Activated naive CD4-positive, alpha-beta T cell treated with anti-CD3 and anti-CD28 coated beads, Interleukin-2, amount 10 ng/mL, durations not matched to agents 7 days and 5 days (primary cell): ENCODE measurements at regions not wholly inside any gene's neighbourhood (a gene's known extent, or its start where the extent isn't known, plus 50 kb on each side); places are given as distances from the start of the nearest gene placed in this dataset.

Experiments used
- CTCF ChIA-PET: fragments of 350-600 bp; sonication (Branson Sonifier 250); formaldehyde crosslinking; loops from one replicate; lab custom pipeline; 2021; ENCODE audit warnings: antibody characterized with exemption; lab: Charles Lee
- DNase-seq: peaks from one replicate; pipeline ENCODE4 v3.0.0-alpha.2; 2020
- H3K27ac Mint-ChIP-seq: one replicate; pipeline ENCODE4 v1.8.0; 2021; ENCODE audit warnings: mild to moderate bottlenecking, moderate library complexity, mixed read lengths
- H3K27me3 Mint-ChIP-seq: one replicate; pipeline ENCODE4 v1.8.0; 2021; ENCODE audit warnings: mild to moderate bottlenecking, mixed read lengths
- H3K36me3 Mint-ChIP-seq: one replicate; pipeline ENCODE4 v1.8.0; 2021; ENCODE audit warnings: mixed read lengths
- H3K4me1 Mint-ChIP-seq: one replicate; pipeline ENCODE4 v1.8.0; 2021; ENCODE audit warnings: mixed read lengths
- H3K4me3 Mint-ChIP-seq: one replicate; pipeline ENCODE4 v1.8.0; 2021; ENCODE audit warnings: mild to moderate bottlenecking, moderate library complexity, mixed read lengths
- H3K9me3 Mint-ChIP-seq: one replicate; pipeline ENCODE4 v1.8.0; 2021; ENCODE audit warnings: mixed read lengths

- H3K36me3 Mint-ChIP-seq, result no peaks in the 10 kb centered on the region
- DNase-seq, result no peak
- H3K27ac Mint-ChIP-seq, result no peak overlapping the region
- H3K4me3 Mint-ChIP-seq, result no peak overlapping the region
- H3K27me3 Mint-ChIP-seq, result no peaks in the 10 kb centered on the region
- H3K4me1 Mint-ChIP-seq, result no peaks in the 10 kb centered on the region
- H3K9me3 Mint-ChIP-seq, result no peaks in the 10 kb centered on the region
- CTCF ChIA-PET, result no interaction called here
Measured at GRCh38 chr7:46163246-46163645, 242.2 kb upstream of the IGFBP3 start.

GRCh38 chr7:46162609-46163008, 241.5 kb upstream of the IGFBP3 start:
- Mint-ChIP-seq H3K4me3 (no peak overlapping the region), H3K4me1 (no peaks in the 10 kb centered on the region), H3K27me3 (no peaks in the 10 kb centered on the region), H3K9me3 (no peaks in the 10 kb centered on the region), H3K27ac (no peak overlapping the region), H3K36me3 (no peaks in the 10 kb centered on the region)
- DNase-seq, result no peak
- CTCF ChIA-PET, result no interaction called here

- Mint-ChIP-seq H3K27ac (no peak overlapping the region), H3K36me3 (no peaks in the 10 kb centered on the region), H3K4me3 (no peak overlapping the region), H3K4me1 (no peaks in the 10 kb centered on the region), H3K27me3 (no peaks in the 10 kb centered on the region), H3K9me3 (no peaks in the 10 kb centered on the region)
- CTCF ChIA-PET, result no interaction called here
- DNase-seq, result no peak
Measured at GRCh38 chr7:46160861-46161260, 239.8 kb upstream of the IGFBP3 start.

GRCh38 chr7:46157931-46158330, 236.9 kb upstream of the IGFBP3 start:
- Mint-ChIP-seq H3K4me1 (no peaks in the 10 kb centered on the region), H3K27ac (no peak overlapping the region), H3K36me3 (no peaks in the 10 kb centered on the region), H3K4me3 (no peak overlapping the region), H3K9me3 (no peaks in the 10 kb centered on the region), H3K27me3 (no peaks in the 10 kb centered on the region)
- DNase-seq, result no peak
- CTCF ChIA-PET, result no interaction called here

- no peaks in the 10 kb centered on the region for H3K4me1 Mint-ChIP-seq
- CTCF ChIA-PET, result no interaction called here
- no peak for DNase-seq
- no peak overlapping the region for H3K4me3 Mint-ChIP-seq
- no peaks in the 10 kb centered on the region for H3K27me3 Mint-ChIP-seq
- no peaks in the 10 kb centered on the region for H3K9me3 Mint-ChIP-seq
- no peak overlapping the region for H3K27ac Mint-ChIP-seq
- H3K36me3 Mint-ChIP-seq, result no peaks in the 10 kb centered on the region
Measured at GRCh38 chr7:46157404-46157803, 236.3 kb upstream of the IGFBP3 start.

GRCh38 chr7:46156853-46157252, 235.8 kb upstream of the IGFBP3 start:
- no peak overlapping the region for H3K4me3 Mint-ChIP-seq
- no peaks in the 10 kb centered on the region for H3K9me3 Mint-ChIP-seq
- no peaks in the 10 kb centered on the region for H3K27me3 Mint-ChIP-seq
- CTCF ChIA-PET, result no interaction called here
- no peaks in the 10 kb centered on the region for H3K4me1 Mint-ChIP-seq
- H3K27ac Mint-ChIP-seq, result no peak overlapping the region
- DNase-seq, result no peak
- H3K36me3 Mint-ChIP-seq, result no peaks in the 10 kb centered on the region

GRCh38 chr7:46156086-46156485, 235.0 kb upstream of the IGFBP3 start:
- Mint-ChIP-seq H3K36me3 (no peaks in the 10 kb centered on the region), H3K9me3 (no peaks in the 10 kb centered on the region), H3K4me1 (no peaks in the 10 kb centered on the region), H3K4me3 (no peak overlapping the region), H3K27me3 (no peaks in the 10 kb centered on the region), H3K27ac (no peak overlapping the region)
- CTCF ChIA-PET, result interaction anchor here (1.3 kb wide), 1 partner anchor 233 kb away, joined by 3 read pairs; no protein-coding TSS in a partner anchor
- no peak for DNase-seq

- H3K4me3 Mint-ChIP-seq, result no peak overlapping the region
- no peak overlapping the region for H3K27ac Mint-ChIP-seq
- H3K27me3 Mint-ChIP-seq, result no peaks in the 10 kb centered on the region
- no peak for DNase-seq
- H3K9me3 Mint-ChIP-seq, result no peaks in the 10 kb centered on the region
- no peaks in the 10 kb centered on the region for H3K36me3 Mint-ChIP-seq
- H3K4me1 Mint-ChIP-seq, result no peaks in the 10 kb centered on the region
- CTCF ChIA-PET, result interaction anchor here (1.3 kb wide), 1 partner anchor 232 kb away, joined by 3 read pairs; no protein-coding TSS in a partner anchor
Measured at GRCh38 chr7:46155367-46155766, 234.3 kb upstream of the IGFBP3 start.

- CTCF ChIA-PET, result no interaction called here
- H3K4me3 Mint-ChIP-seq, result no peak overlapping the region
- DNase-seq, result no peak
Measured at GRCh38 chr7:46153951-46154787, 233.1 kb upstream of the IGFBP3 start.

GRCh38 chr7:46153583-46153950, 232.5 kb upstream of the IGFBP3 start:
- no peak overlapping the region for H3K4me3 Mint-ChIP-seq
- no peaks in the 10 kb centered on the region for H3K9me3 Mint-ChIP-seq
- no peaks in the 10 kb centered on the region for H3K36me3 Mint-ChIP-seq
- CTCF ChIA-PET, result no interaction called here
- H3K27ac Mint-ChIP-seq, result no peak overlapping the region
- no peak for DNase-seq
- no peaks in the 10 kb centered on the region for H3K27me3 Mint-ChIP-seq
- H3K4me1 Mint-ChIP-seq, result no peaks in the 10 kb centered on the region

More at GRCh38 chr7:46153951-46154787, 233.1 kb upstream of the IGFBP3 start:
- Mint-ChIP-seq H3K36me3 (no peaks in the 10 kb centered on the region), H3K27me3 (no peaks in the 10 kb centered on the region), H3K4me1 (no peaks in the 10 kb centered on the region), H3K9me3 (no peaks in the 10 kb centered on the region), H3K27ac (no peak overlapping the region)

- no peaks in the 10 kb centered on the region for H3K36me3 Mint-ChIP-seq
- H3K27me3 Mint-ChIP-seq, result no peaks in the 10 kb centered on the region
- no peak overlapping the region for H3K4me3 Mint-ChIP-seq
- no peak for DNase-seq
- no peaks in the 10 kb centered on the region for H3K4me1 Mint-ChIP-seq
- no peak overlapping the region for H3K27ac Mint-ChIP-seq
- CTCF ChIA-PET, result no interaction called here
- no peaks in the 10 kb centered on the region for H3K9me3 Mint-ChIP-seq
Measured at GRCh38 chr7:46152696-46153095, 231.6 kb upstream of the IGFBP3 start.

- H3K9me3 Mint-ChIP-seq, result no peaks in the 10 kb centered on the region
- H3K27ac Mint-ChIP-seq, result no peak overlapping the region
- no peak for DNase-seq
- CTCF ChIA-PET, result no interaction called here
- no peaks in the 10 kb centered on the region for H3K4me1 Mint-ChIP-seq
- no peaks in the 10 kb centered on the region for H3K27me3 Mint-ChIP-seq
- H3K4me3 Mint-ChIP-seq, result no peak overlapping the region
- H3K36me3 Mint-ChIP-seq, result no peaks in the 10 kb centered on the region
Measured at GRCh38 chr7:46150721-46151120, 229.6 kb upstream of the IGFBP3 start.

GRCh38 chr7:46150202-46150601, 229.1 kb upstream of the IGFBP3 start:
- CTCF ChIA-PET, result no interaction called here
- no peaks in the 10 kb centered on the region for H3K9me3 Mint-ChIP-seq

GRCh38 chr7:46147871-46148270, 226.8 kb upstream of the IGFBP3 start:
- Mint-ChIP-seq H3K9me3 (no peaks in the 10 kb centered on the region), H3K4me1 (no peaks in the 10 kb centered on the region), H3K4me3 (no peak overlapping the region), H3K27me3 (no peaks in the 10 kb centered on the region), H3K27ac (no peak overlapping the region), H3K36me3 (no peaks in the 10 kb centered on the region)
- CTCF ChIA-PET, result no interaction called here
- DNase-seq, result no peak

More at GRCh38 chr7:46150202-46150601, 229.1 kb upstream of the IGFBP3 start:
- no peaks in the 10 kb centered on the region for H3K4me1 Mint-ChIP-seq
- H3K4me3 Mint-ChIP-seq, result no peak overlapping the region
- no peaks in the 10 kb centered on the region for H3K36me3 Mint-ChIP-seq
- no peak overlapping the region for H3K27ac Mint-ChIP-seq
- H3K27me3 Mint-ChIP-seq, result no peaks in the 10 kb centered on the region
- DNase-seq, result no peak

- Mint-ChIP-seq H3K4me3 (no peak overlapping the region), H3K4me1 (no peaks in the 10 kb centered on the region), H3K36me3 (no peaks in the 10 kb centered on the region), H3K27ac (no peak overlapping the region), H3K27me3 (no peaks in the 10 kb centered on the region), H3K9me3 (no peaks in the 10 kb centered on the region)
- CTCF ChIA-PET, result no interaction called here
- DNase-seq, result no peak
Measured at GRCh38 chr7:46146454-46147255, 225.6 kb upstream of the IGFBP3 start.
